HG03045 (cell line): ENCODE measurements at regions not wholly inside any gene's neighbourhood (a gene's known extent, or its start where the extent isn't known, plus 50 kb on each side); places are given as distances from the start of the nearest gene placed in this dataset.

Experiments
- ATAC-seq: cut with Tn5 transposase; IDR thresholded peaks from one replicate; pipeline ENCODE4 v1.9.1; 2021; ENCODE audit warnings: mild to moderate bottlenecking, moderate library complexity; ENCODE audit not compliant: unreplicated experiment

DNA sequence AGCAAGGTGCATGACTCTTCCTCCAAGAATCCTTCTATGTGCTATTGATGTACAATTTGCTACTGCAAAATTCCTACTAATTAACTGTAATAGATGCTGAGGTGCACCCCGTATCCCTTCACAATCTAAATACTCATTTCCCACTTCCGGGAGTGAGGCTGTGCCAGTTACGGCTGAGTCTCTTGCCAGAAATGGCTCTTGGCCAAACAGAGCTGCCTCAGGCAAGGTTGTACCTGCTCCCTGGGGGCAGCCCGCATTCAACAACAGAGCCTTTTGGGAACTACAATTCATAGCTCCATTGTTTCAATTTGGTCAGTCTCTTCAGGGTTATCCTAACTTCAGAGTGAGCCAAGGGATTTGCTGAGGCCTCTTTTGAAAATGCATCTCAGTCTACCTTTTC, 789.8 kb upstream of the MAP3K7 start:
- ATAC-seq = no peak

GRCh38 chr6:91366781-91367180, 779.9 kb upstream of the MAP3K7 start:
- ATAC-seq = no peak

DNA sequence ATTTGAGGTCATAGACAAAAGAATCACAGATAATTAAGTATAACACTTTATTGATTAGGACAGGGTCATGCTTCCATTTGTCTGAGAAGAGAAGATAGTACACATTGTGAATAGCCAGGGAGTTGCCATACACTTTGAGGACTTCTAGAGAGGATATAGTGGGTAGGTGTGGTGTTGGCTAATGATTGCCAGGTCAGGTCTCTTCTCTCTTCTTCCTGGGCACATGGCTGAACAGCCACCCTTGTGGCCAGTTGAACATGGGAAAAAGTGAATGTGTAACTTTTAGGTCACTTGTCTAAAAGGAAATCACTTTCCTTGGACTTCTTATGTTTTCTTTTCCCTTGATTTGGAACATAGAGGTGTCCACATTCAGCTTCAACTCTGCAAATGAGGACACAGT, 772.1 kb upstream of the MAP3K7 start:
- no peak for ATAC-seq

GRCh38 chr6:91352878-91353277, 766.0 kb upstream of the MAP3K7 start:
- ATAC-seq = no peak

GRCh38 chr6:91352321-91352720, 765.4 kb upstream of the MAP3K7 start:
- no peak for ATAC-seq

- no peak for ATAC-seq
These were observed 763.5 kb upstream of the MAP3K7 start for GRCh38 chr6:91350146-91350908.

DNA sequence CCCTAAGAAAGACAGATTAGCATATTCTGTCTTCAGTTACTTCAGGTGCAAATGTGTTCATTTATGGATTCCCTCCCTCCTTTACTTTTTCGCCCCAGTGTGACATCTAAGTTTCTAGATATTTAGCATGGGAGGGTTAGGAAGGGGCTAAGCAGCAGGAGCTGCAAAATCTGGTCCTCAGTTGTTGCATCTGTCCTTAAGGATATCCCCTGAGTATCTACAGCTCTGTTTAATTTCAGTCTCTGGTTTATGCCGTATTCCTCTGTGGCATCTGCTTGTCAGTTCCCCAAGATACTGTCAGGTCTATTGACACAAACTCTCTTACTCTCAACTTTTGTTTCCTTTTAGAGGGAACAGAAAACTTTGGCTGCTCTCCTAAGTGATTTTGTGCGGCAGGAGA, 754.6 kb upstream of the MAP3K7 start:
- no peak for ATAC-seq

GRCh38 chr6:91340896-91341395, 754.1 kb upstream of the MAP3K7 start:
- no peak for ATAC-seq

GRCh38 chr6:91337967-91338366, 751.1 kb upstream of the MAP3K7 start:
- no peak for ATAC-seq

DNA sequence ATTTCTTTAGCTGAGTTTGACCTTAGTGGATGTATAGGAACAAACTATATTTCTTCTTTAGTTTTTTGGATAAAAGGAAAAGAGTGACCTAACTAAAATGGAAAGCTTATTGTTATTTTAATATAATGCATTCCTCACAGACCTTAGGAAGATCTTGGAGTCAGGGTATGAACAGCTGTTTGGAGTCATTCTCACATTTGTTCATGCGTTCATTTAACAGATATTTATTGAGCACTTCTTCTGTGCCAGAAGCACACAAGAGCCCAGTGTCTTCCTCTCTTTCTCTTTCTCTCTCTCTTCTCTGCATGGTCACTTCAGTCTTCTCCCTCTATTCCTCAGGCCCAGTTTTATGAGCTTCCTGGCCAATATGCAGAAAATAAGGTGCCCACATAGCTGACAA, 744.0 kb upstream of the MAP3K7 start:
- no peak for ATAC-seq

DNA sequence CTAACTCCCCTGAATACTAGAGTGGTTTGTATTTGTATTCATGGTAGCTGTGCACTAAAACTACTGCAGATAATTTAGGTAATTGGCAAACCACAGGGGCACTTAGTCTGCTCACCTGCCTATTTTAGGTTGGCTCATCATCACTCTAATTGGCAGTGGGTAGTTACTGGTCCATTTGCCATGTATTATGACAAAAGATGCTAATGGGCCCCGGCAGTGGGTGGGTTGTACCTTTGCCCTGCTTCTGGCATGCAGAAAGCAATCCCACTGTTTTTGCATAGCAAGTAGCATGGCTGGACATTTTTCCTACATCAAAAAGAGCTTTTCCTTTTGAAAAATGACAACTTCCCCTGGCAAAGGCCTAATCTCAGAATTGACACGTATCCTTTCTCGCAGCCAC, 741.4 kb upstream of the MAP3K7 start:
- ATAC-seq = no peak

- no peak for ATAC-seq
These were observed 737.8 kb upstream of the MAP3K7 start for GRCh38 chr6:91324711-91325110.

- ATAC-seq = no peak
These were observed 731.1 kb upstream of the MAP3K7 start for GRCh38 chr6:91317984-91318383.

DNA sequence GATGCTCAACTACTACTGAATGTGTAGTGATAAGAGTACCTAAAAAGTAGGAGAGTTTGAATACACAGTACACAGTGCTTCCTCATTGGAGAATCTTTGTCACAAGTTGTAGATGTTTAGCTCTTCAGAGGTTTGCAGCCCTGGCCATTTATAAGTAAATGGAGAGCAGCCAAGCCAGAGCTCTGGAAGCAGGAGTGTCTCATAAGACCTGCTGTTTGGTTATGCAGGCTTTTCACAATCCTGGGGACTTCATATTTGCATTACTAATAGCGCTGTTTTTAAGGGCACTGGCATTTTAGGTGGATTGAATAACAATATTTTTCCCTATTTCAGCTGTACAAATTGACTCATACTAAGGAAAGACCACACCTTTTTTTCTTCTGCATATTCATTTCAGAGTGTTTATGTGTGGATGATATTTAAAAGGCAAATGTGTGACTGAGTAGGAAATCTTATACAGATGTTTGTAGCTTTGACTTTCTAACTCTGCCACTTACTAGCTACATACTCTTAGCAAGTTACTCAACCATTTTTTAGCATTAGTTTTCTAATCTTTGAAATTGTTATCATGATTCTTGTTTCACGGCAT, 730.5 kb upstream of the MAP3K7 start:
- no peak for ATAC-seq

DNA sequence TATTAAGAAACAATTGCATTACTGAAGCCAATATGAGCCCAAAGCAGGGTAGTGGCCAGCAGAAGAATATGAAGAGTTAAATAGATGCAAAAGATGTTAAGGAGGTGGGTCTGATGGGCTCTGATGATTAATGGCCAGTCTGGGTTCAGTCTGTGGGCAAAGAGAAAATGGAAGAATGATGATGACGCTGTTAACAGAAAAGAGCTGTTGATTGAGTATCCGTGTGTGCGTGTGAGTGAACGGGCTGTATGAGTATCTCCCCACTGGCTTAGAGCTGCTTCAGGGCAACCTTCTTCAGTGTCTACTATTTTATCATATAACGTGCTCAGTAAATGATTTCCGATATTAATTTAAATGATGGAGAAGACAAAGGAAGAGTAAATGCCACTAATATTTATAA, 723.3 kb upstream of the MAP3K7 start:
- ATAC-seq = no peak

DNA sequence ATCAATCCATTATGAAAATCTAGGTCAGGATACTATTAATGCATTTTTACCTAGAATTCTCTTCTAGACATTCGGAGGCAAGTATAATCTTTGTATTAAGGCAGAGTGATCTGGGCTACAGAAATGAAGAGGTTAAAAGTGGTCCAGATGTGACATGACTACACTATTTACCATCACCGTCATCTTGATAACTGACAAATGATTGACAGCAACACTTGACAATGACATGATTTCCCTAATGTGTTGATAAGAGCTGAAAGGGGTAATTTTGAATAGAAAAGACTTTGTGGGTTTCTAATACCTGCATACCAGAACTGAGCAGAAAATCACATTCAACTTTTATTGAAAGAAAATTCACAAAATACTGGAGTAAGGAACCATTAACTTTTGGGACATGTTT, 718.9 kb upstream of the MAP3K7 start:
- no peak for ATAC-seq

GRCh38 chr6:91304521-91304920, 717.6 kb upstream of the MAP3K7 start:
- ATAC-seq = no peak

DNA sequence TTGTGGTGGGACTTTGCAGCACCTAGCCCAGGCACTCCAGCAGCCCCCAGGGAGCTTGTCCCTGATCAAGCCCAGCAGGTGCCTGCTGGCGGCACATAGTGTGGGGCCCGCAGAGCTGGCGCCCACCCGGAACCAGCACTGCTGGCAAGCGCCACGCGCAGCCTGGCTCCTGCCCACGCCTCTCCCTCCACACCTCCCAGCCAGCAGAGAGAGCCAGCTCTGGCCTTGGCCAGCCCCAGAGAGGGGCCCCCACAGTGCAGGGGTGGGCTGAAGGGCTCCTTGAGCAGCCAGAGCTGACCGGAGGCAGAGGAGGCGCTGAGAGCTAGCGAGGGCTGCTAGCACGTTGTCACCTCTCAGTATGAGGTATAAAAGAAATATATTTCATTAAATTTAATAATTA, 716.5 kb upstream of the MAP3K7 start:
- ATAC-seq = no peak

- no peak for ATAC-seq
These were observed 712.9 kb upstream of the MAP3K7 start for GRCh38 chr6:91299544-91300491.

- ATAC-seq = no peak
These were observed 711.8 kb upstream of the MAP3K7 start for GRCh38 chr6:91298543-91299145.

- ATAC-seq = no peak
These were observed 706.5 kb upstream of the MAP3K7 start for GRCh38 chr6:91293395-91293794.
